ENCODE measurements at regions not wholly inside any gene's neighbourhood (a gene's known extent, or its start where the extent isn't known, plus 50 kb on each side); places are given as distances from the start of the nearest gene placed in this dataset.

GRCh38 chr14:58830121-58830520, 192.4 kb downstream of the DACT1 start:
- Histone ChIP-seq H2AFZ (ENCODE audit: insufficient read depth, low read depth, low read length, poor library complexity, severe bottlenecking) (no peak overlapping the region), H4K20me1 (ENCODE audit: insufficient read depth, low read length) (no peaks in the 10 kb centered on the region), H3K4me3 (replicated peaks in 1 of 3; ENCODE audit: low read depth in 2 of 3, low read length in 3 of 3) (no peak overlapping the region), H3K27me3 (ENCODE audit: control insufficient read depth in 2 of 2, insufficient read depth in 2 of 2, low read length in 2 of 2) (no peaks in the 10 kb centered on the region), H3K27ac (ENCODE audit: low read depth in 1 of 2, low read length in 2 of 2) (no peak overlapping the region), H3K79me2 (ENCODE audit: insufficient read depth, low read length) (no peaks in the 10 kb centered on the region), H3K4me1 (ENCODE audit: control insufficient read depth in 1 of 2, insufficient read depth in 2 of 2, low read length in 2 of 2) (no peaks in the 10 kb centered on the region), H3K36me3 (replicated peaks in 1 of 2; ENCODE audit: control insufficient read depth in 1 of 2, insufficient read depth in 2 of 2, low read length in 2 of 2) (no peaks in the 10 kb centered on the region), H3K9ac (ENCODE audit: insufficient read depth, low read length, poor library complexity, severe bottlenecking) (no peak overlapping the region), H3K4me2 (replicated peaks; ENCODE audit: extremely low read depth, low read length, poor library complexity, severe bottlenecking) (no peak overlapping the region), H3K9me3 (replicated peaks in 1 of 2; ENCODE audit: control insufficient read depth in 1 of 2, insufficient read depth in 1 of 2, low read length in 2 of 2) (peaks cover 0 to 18% of the 10 kb centered on the region in 2 donors)
- H3K27me3 Mint-ChIP-seq (ENCODE audit: low read depth in 3 of 3) = peaks cover 1 to 6% (median 2%) of the 10 kb centered on the region in 3 donors
- WGBS (ENCODE audit: insufficient coverage) = no CpG with 5 or more reads among the region's 2 CpGs
- H3K4me1 Mint-ChIP-seq = no peaks in the 10 kb centered on the region
- H3K36me3 Mint-ChIP-seq = no peaks in the 10 kb centered on the region
- no peak for DNase-seq
- intact Hi-C loops (cut with micrococcal nuclease) = no loop called here
- H3K9me3 Mint-ChIP-seq = peaks cover 2 to 24% (median 8%) of the 10 kb centered on the region in 7 donors
- no peak overlapping the region for H3K4me3 Mint-ChIP-seq
- no peak overlapping the region for H3K27ac Mint-ChIP-seq
- TF ChIP-seq CTCF (IDR thresholded peaks at IDR 0.05) = no peak

GRCh38 chr14:58832095-58832521, 194.3 kb downstream of the DACT1 start:
- H3K4me2 ChIP-seq (replicated peaks; ENCODE audit: extremely low read depth, low read length, poor library complexity, severe bottlenecking) = no peak overlapping the region
- no peaks in the 10 kb centered on the region for H3K27me3 ChIP-seq (ENCODE audit: control insufficient read depth in 2 of 2, insufficient read depth in 2 of 2, low read length in 2 of 2)

More at GRCh38 chr14:58832095-58832521, 194.3 kb downstream of the DACT1 start:
- H3K9ac ChIP-seq (ENCODE audit: insufficient read depth, low read length, poor library complexity, severe bottlenecking) = no peak overlapping the region
- intact Hi-C loops (cut with micrococcal nuclease) = no loop called here
- H3K4me3 ChIP-seq (replicated peaks in 1 of 3; ENCODE audit: low read depth in 2 of 3, low read length in 3 of 3) = no peak overlapping the region
- Mint-ChIP-seq H3K4me1 (no peaks in the 10 kb centered on the region), H3K27me3 (ENCODE audit: low read depth in 3 of 3) (peaks cover 0 to 2% (median 2%) of the 10 kb centered on the region in 3 donors), H3K36me3 (no peaks in the 10 kb centered on the region), H3K9me3 (peaks cover 2 to 18% (median 5%) of the 10 kb centered on the region in 7 donors), H3K27ac (no peak overlapping the region), H3K4me3 (no peak overlapping the region)
- no peaks in the 10 kb centered on the region for H4K20me1 ChIP-seq (ENCODE audit: insufficient read depth, low read length)
- no peaks in the 10 kb centered on the region for H3K79me2 ChIP-seq (ENCODE audit: insufficient read depth, low read length)
- DNase-seq = no peak
- H3K27ac ChIP-seq (ENCODE audit: low read depth in 1 of 2, low read length in 2 of 2) = no peak overlapping the region
- no peak for TF ChIP-seq CTCF (IDR thresholded peaks at IDR 0.05)
- no peak overlapping the region for H2AFZ ChIP-seq (ENCODE audit: insufficient read depth, low read depth, low read length, poor library complexity, severe bottlenecking)
- H3K9me3 ChIP-seq (replicated peaks in 1 of 2; ENCODE audit: control insufficient read depth in 1 of 2, insufficient read depth in 1 of 2, low read length in 2 of 2) = peaks cover 0 to 18% of the 10 kb centered on the region in 2 donors
- no peaks in the 10 kb centered on the region for H3K36me3 ChIP-seq (replicated peaks in 1 of 2; ENCODE audit: control insufficient read depth in 1 of 2, insufficient read depth in 2 of 2, low read length in 2 of 2)
- no peaks in the 10 kb centered on the region for H3K4me1 ChIP-seq (ENCODE audit: control insufficient read depth in 1 of 2, insufficient read depth in 2 of 2, low read length in 2 of 2)
- whole genome bisulfite sequencing (ENCODE audit: insufficient coverage) = 81% methylated on average over 3 of the region's 3 CpGs

Measured in CD14-positive monocyte (primary cell).